ENCODE measurements at regions not wholly inside any gene's neighbourhood (a gene's known extent, or its start where the extent isn't known, plus 50 kb on each side); places are given as distances from the start of the nearest gene placed in this dataset.

GRCh38 chr12:24404086-24404815, 454.8 kb upstream of the SOX5 start:
- no peak for DNase-seq

- DNase-seq: no peak
Measured at GRCh38 chr12:24400533-24400932, 451.1 kb upstream of the SOX5 start.

GRCh38 chr12:24398605-24399004, 449.1 kb upstream of the SOX5 start:
- no peak for DNase-seq

- DNase-seq: no peak
Measured at GRCh38 chr12:24396224-24396623, 446.8 kb upstream of the SOX5 start.

- no peak for DNase-seq
Measured at GRCh38 chr12:24394246-24394645, 444.8 kb upstream of the SOX5 start.

- no peak for DNase-seq
Measured at GRCh38 chr12:24393071-24393470, 443.6 kb upstream of the SOX5 start.

- DNase-seq: no peak
Measured at GRCh38 chr12:24389394-24389793, 439.9 kb upstream of the SOX5 start.

GRCh38 chr12:24387381-24387780, 437.9 kb upstream of the SOX5 start:
- DNase-seq: no peak

GRCh38 chr12:24386836-24387235, 437.4 kb upstream of the SOX5 start:
- no peak for DNase-seq

- DNase-seq: no peak
Measured at GRCh38 chr12:24381790-24382189, 432.3 kb upstream of the SOX5 start.

- DNase-seq: no peak
Measured at GRCh38 chr12:24379861-24380521, 430.5 kb upstream of the SOX5 start.

- no peak for DNase-seq
Measured at GRCh38 chr12:24379433-24379832, 430.0 kb upstream of the SOX5 start.

GRCh38 chr12:24378548-24379407, 429.3 kb upstream of the SOX5 start:
- DNase-seq: peak; percentile 42

- no peak for DNase-seq
Measured at GRCh38 chr12:24374452-24374851, 425.0 kb upstream of the SOX5 start.

GRCh38 chr12:24373004-24373403, 423.5 kb upstream of the SOX5 start:
- DNase-seq: no peak

GRCh38 chr12:24366514-24366913, 417.0 kb upstream of the SOX5 start:
- no peak for DNase-seq

GRCh38 chr12:24364921-24365320, 415.5 kb upstream of the SOX5 start:
- no peak for DNase-seq

GRCh38 chr12:24363177-24363754, 413.8 kb upstream of the SOX5 start:
- peak; percentile 18 for DNase-seq

GRCh38 chr12:24361877-24362580, 412.6 kb upstream of the SOX5 start:
- no peak for DNase-seq

- DNase-seq: no peak
Measured at GRCh38 chr12:24360907-24361306, 411.4 kb upstream of the SOX5 start.

- DNase-seq: no peak
Measured at GRCh38 chr12:24360461-24360860, 411.0 kb upstream of the SOX5 start.

- DNase-seq: no peak
Measured at GRCh38 chr12:24360057-24360456, 410.6 kb upstream of the SOX5 start.

GRCh38 chr12:24359418-24359817, 409.9 kb upstream of the SOX5 start:
- no peak for DNase-seq
